D341Med (cell line): ENCODE measurements at regions not wholly inside any gene's neighbourhood (a gene's known extent, or its start where the extent isn't known, plus 50 kb on each side); places are given as distances from the start of the nearest gene placed in this dataset.
"Not testable (repeated sequence)": the region's sequence is repeated elsewhere in the genome, so short reads cannot be mapped to it uniquely, and the experiment has no call there.

ENCODE experiments used
- DNase-seq: peaks from one replicate; pipeline ENCODE4 v3.0.0; 2012; ENCODE audit warnings: low spot score

- no peak for DNase-seq
Observed at GRCh38 chr1:221878134-221878533, 136.2 kb upstream of the DUSP10 start.

DNA sequence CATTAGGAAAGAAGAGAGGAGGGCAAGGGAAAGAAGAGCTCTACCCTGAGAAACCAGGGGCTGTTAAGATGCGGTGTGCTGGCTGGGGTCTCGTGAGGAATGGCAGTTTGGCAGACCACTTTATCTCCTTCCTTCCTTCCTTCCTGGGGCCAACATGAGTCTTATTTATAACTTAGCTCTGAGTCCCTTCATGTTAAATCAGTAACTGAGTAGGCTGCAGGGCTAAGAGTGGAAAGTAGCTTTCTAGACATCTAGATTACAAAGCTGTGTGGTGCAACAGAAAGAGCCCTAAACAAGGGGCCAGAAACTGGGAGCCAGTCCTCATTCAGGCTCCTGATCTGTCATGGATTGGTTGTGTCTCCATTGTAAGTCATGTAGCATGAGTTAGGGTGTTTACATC lies 135.4 kb upstream of the DUSP10 start:
- DNase-seq = no peak

- DNase-seq = no peak
Observed at GRCh38 chr1:221875004-221875330, 133.1 kb upstream of the DUSP10 start.

DNA sequence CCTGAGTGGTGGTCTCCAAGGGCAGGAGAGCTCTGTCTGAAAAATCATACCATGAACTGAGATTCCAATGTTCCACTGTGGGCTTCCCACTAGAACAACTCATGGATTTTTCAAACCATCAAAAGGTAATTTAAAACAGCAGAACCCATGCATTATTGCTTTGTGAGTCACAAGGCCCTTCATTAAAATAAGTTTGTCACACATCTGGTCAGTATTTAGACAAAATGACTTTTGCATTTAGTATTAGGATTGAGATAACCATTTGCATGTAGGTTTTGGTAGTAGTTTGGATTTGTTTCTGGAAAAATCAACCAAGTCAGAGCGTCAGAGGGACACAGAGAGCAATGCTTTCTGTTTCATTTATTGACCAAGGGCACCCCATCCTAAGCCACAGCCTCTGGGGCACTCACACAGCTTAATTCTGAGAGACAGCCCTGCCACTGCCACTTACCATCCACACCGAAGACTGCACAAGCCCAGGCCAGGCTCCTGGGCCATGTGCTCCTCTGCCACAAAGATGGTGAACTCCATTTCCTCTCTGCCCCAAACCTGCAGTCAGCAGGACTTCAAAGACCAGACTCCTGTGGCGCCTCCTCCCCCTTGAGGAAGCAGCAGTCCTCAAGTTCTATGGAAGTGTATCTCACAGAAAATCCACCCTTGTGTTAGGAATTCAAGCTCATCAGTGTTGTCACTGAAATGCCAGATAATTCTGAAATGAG lies 132.6 kb upstream of the DUSP10 start:
- no peak for DNase-seq

- no peak for DNase-seq
Observed at GRCh38 chr1:221873673-221874072, 131.8 kb upstream of the DUSP10 start.

DNA sequence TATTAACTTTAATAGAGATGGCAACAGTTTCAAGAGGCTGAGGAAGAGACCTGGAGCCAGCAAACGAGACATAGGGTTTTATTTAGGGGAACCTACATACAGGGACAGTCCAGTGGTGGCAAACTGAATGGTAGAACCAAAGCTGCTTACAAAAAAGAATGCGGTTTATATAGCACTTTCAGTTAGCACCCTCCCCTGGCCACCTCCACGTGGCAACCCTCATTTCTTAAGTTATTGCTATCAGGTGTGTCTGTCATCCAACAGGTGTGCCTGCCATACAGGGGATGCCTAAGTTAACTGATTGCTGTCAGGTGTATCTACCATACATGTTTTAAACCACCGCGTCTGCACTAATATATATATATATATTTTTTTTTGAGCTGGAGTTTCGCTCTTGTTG lies 129.2 kb upstream of the DUSP10 start:
- no peak for DNase-seq

GRCh38 chr1:221869779-221870178 lies 127.9 kb upstream of the DUSP10 start:
- DNase-seq = no peak

DNA sequence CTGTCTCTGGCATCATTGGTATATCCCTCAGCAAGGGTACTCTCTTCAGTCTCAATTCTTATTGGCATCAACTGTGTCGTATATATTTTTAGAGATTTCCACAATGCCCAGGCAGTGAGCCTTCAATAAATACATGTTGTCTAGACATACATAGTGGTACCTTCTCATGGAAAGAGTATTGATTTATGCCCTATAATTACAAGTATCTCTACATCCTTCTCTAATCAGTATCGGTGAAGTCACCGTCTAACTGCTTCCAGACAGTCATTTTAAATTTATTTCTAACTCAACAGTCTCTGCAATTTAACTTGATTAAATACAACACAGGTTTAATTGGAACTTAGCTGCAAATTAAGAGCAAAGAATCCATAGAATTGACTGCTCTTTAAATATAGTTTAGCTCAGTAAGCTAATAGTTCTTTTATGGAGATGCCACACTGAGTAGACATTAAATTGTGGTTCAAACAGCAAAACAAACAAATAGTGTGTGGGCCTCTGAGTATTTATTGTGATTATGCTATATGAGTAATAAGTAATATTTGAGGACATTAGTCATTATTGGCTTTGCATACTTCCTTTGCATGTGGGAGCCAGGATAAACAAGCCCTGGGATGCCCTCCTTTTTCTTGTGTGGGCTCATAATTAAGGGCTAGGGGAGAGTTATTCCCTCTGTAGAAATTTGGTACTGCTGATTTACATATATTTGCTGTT lies 126.9 kb upstream of the DUSP10 start:
- no peak for DNase-seq

- no peak for DNase-seq
Observed at GRCh38 chr1:221867003-221867402, 125.1 kb upstream of the DUSP10 start.

DNA sequence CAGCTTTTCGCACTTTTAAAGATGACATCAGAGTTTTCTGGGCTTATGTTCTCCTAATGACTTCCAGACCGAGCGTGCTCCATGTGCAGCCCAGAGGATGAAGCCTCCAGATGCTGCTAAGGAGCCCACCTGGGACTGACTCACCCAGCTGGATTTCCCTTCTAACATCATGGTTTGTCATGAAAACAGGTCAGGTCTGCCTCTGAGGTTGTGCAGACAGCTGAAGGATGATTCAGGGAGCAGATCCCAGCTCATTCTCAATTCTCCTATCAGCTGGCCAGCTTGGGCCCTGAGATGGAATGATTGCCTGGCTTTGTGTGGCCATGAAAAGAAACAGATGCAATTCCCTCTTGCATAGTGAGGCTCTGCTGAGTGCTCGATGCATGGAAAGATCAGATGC lies 123.9 kb upstream of the DUSP10 start:
- DNase-seq = no peak

GRCh38 chr1:221863635-221864034 lies 121.7 kb upstream of the DUSP10 start:
- DNase-seq = no peak

- DNase-seq = no peak
Observed at GRCh38 chr1:221862971-221863370, 121.1 kb upstream of the DUSP10 start.

DNA sequence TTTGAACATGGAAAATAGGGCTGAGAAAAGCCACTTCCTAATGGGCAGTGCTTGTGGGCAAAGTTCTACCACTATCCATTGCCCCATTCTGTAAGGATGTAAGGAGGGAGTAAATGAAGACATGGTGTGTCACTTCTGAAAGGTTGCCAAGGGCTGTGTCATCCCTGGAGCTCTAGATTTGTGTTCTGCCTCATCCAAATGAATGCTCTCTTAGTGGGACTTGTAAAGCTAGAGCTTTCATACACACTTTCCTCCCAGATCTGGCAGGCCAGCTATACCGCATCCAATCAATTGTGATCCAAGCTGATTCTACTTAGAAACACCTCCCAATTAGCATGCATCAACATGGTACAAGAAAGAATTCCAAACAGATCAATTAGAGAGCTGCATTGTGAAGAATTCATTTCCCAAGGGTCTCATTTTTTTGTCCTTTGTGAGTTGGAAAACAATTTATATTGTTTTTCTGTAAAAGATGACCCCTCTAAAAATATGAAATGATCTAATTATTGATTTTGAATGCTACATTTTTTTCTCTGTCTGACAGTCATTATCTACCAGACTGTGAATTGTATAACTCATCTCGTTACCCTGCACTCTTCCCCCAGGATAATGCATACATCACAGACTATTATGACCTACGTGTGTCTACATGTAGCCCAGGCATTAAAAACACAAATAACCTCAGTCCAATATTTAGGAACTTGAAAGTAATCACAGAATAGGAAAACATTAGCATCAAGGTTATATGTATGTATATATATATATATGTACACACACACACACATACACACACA lies 117.1 kb upstream of the DUSP10 start:
- no peak for DNase-seq

- not testable (repeated sequence) for DNase-seq
Observed at GRCh38 chr1:221857094-221857444, 115.2 kb upstream of the DUSP10 start.

DNA sequence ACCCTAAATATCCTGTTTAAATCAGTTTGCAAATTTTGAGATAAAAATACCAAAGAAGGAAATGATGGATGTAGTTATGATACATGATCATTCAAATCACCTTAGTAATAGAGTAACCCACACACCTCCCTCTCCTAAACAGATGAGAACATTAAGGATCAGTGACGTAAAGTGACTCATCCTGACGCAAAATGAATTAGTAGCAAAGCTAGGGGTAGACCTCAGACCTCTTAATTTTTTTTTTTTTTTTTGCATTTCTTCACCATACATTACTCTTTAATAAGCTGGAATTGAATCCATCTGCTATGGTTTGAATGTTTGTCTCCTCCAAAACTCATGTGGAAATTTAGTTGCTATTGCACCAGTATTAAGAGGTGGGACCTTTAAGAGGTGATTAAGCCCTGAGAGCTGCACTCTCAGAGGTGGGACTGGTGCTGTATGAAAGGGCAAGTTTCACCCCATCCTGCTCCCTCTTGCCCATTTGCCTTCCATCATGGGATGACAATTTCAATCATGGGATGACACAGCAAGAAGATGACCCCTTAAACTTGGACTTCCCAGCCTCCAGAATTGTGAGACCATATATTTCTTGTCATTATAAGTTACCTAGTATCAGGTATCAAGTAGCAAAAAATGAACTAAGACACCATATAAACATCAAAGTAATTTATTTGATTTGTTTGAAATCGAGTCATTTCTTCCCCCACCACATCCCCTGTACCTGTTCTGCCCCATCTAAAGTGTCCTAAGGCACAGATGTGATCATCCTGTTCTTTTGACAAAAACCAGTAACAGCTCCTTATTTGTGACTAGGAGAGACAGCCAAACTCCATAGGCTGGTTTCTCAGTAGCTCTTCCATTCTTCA lies 114.6 kb upstream of the DUSP10 start:
- DNase-seq = no peak

- DNase-seq = no peak
Observed at GRCh38 chr1:221855156-221855555, 113.3 kb upstream of the DUSP10 start.

- no peak for DNase-seq
Observed at GRCh38 chr1:221851336-221851735, 109.4 kb upstream of the DUSP10 start.

DNA sequence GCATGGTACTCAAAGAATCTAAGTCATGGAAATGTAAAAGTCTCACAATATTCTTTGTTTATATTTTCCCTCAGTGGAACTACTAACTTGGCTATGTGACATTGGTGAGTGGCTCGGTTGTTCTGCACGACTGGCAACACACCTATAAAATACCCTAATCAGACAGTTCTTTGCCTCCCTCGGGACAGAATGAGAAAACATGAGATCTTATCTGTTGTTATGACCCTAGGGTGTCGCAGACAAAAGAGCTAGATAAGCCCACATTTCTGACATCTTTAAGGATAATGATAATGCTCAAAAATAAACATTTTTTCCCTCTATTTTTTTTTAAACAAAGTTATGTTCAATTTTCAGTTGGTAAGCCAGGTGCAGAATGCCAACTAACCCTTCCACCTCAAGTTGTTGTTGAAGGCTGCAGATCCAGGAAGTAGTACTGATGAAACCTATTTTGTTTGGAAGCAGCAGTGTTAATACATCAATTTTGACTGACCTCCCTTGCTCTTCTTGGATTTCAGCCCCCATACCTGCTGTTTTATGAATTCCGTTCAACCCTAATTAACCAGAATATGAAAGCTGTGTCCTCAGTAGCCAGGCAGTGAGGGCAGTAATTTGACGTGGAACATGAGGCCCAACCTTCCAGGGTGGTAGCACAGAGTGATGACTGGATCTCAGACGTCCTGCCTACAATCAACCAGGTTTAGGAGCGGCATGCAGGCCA lies 108.7 kb upstream of the DUSP10 start:
- no peak for DNase-seq

DNA sequence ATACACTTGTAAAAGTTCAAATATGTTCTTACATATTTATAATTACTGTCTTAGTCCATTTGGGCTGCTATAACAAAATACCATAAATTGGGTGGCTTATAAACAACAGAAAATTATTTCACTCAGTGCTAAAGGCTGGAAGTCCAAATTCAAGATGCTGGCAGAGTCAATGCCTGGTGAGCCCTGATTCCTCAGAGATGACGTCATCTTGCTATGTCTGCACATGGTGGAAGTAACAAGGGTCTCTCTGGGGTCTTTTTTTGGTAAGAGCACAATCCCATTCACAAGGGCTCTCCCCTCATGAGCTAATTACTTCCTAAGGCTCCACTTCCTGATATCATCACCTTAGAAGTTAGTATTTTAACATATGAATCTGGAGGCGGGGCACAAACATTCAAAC lies 108.0 kb upstream of the DUSP10 start:
- DNase-seq = no peak

DNA sequence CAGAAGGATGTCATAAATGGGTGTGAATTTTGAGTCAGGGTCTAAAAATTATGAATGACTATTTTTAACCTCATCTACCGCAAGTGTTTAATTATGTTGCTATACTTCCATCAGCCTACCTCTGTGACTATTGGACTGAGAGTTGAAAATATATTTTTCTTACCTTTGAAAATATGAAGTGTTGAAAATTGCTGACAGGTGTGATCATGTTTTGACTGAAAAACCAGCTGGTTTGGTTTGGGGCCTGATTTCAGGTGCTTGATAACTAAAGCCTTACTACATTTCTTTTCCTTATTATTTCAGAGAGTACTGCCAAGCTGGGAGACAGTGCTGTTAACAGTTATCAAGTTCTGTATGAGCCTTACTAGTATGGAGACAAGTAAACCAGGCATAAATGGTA lies 107.2 kb upstream of the DUSP10 start:
- no peak for DNase-seq

DNA sequence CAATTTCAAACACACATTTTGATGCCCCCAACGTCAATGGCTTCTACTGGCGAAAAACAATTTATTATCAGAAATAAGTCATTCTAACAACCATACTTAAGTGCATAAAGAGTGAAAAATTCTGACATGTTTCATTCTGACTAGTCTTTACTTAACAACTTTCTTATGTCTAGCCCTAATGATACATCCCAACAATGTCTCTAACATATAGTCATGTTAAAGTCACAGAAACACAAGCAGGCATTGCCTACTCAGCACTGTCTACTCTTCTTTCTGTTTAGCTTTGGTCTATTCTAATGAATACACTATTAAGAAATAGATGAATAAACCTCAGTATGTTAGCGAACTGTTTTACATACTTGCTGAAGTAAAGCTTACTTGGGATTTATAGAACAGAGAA lies 105.8 kb upstream of the DUSP10 start:
- DNase-seq = no peak
